ENCODE measurements at regions not wholly inside any gene's neighbourhood (a gene's known extent, or its start where the extent isn't known, plus 50 kb on each side); places are given as distances from the start of the nearest gene placed in this dataset.

DNA sequence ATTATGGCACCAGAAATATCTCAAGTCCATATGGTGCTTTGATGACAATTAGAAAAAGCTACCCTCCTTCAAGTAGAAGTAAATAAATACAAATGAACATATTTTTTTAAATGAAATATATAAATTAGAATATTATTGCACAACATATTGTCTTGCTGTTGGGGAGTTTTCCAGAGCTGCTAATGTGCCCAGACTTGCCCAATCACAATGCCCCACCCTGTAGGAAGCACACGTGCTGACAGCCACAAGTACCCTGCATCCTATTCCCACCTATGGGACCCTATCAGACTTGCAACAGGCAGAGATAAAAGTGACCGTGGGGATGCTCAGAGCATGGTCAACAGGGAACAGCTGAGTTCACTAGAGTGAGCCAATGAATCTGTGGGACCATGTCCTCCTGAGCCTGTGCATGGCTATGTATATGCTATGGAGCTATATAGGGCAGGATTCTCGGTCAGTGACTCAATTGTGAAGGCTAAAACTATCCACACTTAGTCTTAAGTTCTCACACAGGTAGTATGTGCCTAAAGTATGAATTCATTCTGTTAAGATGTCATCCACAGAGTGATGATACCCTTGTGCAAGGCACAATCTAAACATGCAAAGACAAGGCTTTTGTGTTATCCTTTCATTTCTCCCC, 336.0 kb downstream of the HGF start:
- H3K9me3 ChIP-seq (ENCODE audit: control insufficient read depth, insufficient read depth, low read depth, low read length): no peaks in the 10 kb centered on the region
- no peak overlapping the region for H3K27ac ChIP-seq (ENCODE audit: low read depth, low read length)
- H3K9ac ChIP-seq (ENCODE audit: low read length): no peak overlapping the region
- no peak overlapping the region for H3K4me3 ChIP-seq (ENCODE audit: low read depth, low read length)
- H3K27me3 ChIP-seq (ENCODE audit: control insufficient read depth, insufficient read depth, low read length): no peaks in the 10 kb centered on the region
- no peaks in the 10 kb centered on the region for H3K4me1 ChIP-seq (ENCODE audit: control insufficient read depth, insufficient read depth, low read length)
- no peaks in the 10 kb centered on the region for H3K36me3 ChIP-seq (ENCODE audit: control insufficient read depth, insufficient read depth, low read length)

GRCh38 chr7:81433206-81433605, 336.6 kb downstream of the HGF start:
- Histone ChIP-seq H3K9me3 (ENCODE audit: control insufficient read depth, insufficient read depth, low read depth, low read length) (no peaks in the 10 kb centered on the region), H3K27ac (ENCODE audit: low read depth, low read length) (no peak overlapping the region), H3K36me3 (ENCODE audit: control insufficient read depth, insufficient read depth, low read length) (no peaks in the 10 kb centered on the region), H3K4me3 (ENCODE audit: low read depth, low read length) (no peak overlapping the region), H3K9ac (ENCODE audit: low read length) (no peak overlapping the region), H3K4me1 (ENCODE audit: control insufficient read depth, insufficient read depth, low read length) (no peaks in the 10 kb centered on the region), H3K27me3 (ENCODE audit: control insufficient read depth, insufficient read depth, low read length) (no peaks in the 10 kb centered on the region)

DNA sequence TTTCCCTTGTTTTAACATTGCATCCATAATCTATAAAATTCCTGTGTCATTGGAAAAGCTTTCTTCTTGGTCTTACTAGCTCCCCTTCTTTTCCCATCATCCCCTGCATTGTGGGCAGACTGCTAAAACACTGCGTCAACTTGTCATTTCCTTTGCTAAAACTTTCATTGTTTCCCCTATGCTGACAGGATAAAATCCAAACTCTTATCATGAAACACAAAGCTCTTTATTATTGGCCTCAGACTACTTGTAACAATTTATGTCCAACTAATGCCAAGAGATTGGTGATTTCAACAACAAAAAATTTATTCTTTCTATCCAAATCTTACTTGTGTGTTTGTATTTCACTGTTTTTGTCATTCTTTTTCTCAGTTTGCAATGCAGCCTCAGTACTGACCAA, 339.1 kb downstream of the HGF start:
- H3K27me3 ChIP-seq (ENCODE audit: control insufficient read depth, insufficient read depth, low read length): no peaks in the 10 kb centered on the region
- H3K9me3 ChIP-seq (ENCODE audit: control insufficient read depth, insufficient read depth, low read depth, low read length): no peaks in the 10 kb centered on the region
- H3K36me3 ChIP-seq (ENCODE audit: control insufficient read depth, insufficient read depth, low read length): no peaks in the 10 kb centered on the region
- no peaks in the 10 kb centered on the region for H3K4me1 ChIP-seq (ENCODE audit: control insufficient read depth, insufficient read depth, low read length)
- no peak overlapping the region for H3K4me3 ChIP-seq (ENCODE audit: low read depth, low read length)
- H3K9ac ChIP-seq (ENCODE audit: low read length): no peak overlapping the region
- H3K27ac ChIP-seq (ENCODE audit: low read depth, low read length): no peak overlapping the region

- Histone ChIP-seq H3K36me3 (ENCODE audit: control insufficient read depth, insufficient read depth, low read length) (no peaks in the 10 kb centered on the region), H3K27ac (ENCODE audit: low read depth, low read length) (no peak overlapping the region), H3K9me3 (ENCODE audit: control insufficient read depth, insufficient read depth, low read depth, low read length) (no peaks in the 10 kb centered on the region), H3K4me3 (ENCODE audit: low read depth, low read length) (no peak overlapping the region), H3K27me3 (ENCODE audit: control insufficient read depth, insufficient read depth, low read length) (no peaks in the 10 kb centered on the region), H3K4me1 (ENCODE audit: control insufficient read depth, insufficient read depth, low read length) (no peaks in the 10 kb centered on the region), H3K9ac (ENCODE audit: low read length) (no peak overlapping the region)
Measured at GRCh38 chr7:81430150-81430549, 339.7 kb downstream of the HGF start.

GRCh38 chr7:81427461-81427860, 342.4 kb downstream of the HGF start:
- H3K4me3 ChIP-seq (ENCODE audit: low read depth, low read length): no peak overlapping the region
- no peaks in the 10 kb centered on the region for H3K4me1 ChIP-seq (ENCODE audit: control insufficient read depth, insufficient read depth, low read length)
- H3K9me3 ChIP-seq (ENCODE audit: control insufficient read depth, insufficient read depth, low read depth, low read length): no peaks in the 10 kb centered on the region
- no peak overlapping the region for H3K9ac ChIP-seq (ENCODE audit: low read length)
- H3K27me3 ChIP-seq (ENCODE audit: control insufficient read depth, insufficient read depth, low read length): no peaks in the 10 kb centered on the region
- H3K27ac ChIP-seq (ENCODE audit: low read depth, low read length): no peak overlapping the region
- H3K36me3 ChIP-seq (ENCODE audit: control insufficient read depth, insufficient read depth, low read length): no peaks in the 10 kb centered on the region

- Histone ChIP-seq H3K36me3 (ENCODE audit: control insufficient read depth, insufficient read depth, low read length) (no peaks in the 10 kb centered on the region), H3K9ac (ENCODE audit: low read length) (no peak overlapping the region), H3K9me3 (ENCODE audit: control insufficient read depth, insufficient read depth, low read depth, low read length) (no peaks in the 10 kb centered on the region), H3K4me1 (ENCODE audit: control insufficient read depth, insufficient read depth, low read length) (no peaks in the 10 kb centered on the region), H3K27me3 (ENCODE audit: control insufficient read depth, insufficient read depth, low read length) (no peaks in the 10 kb centered on the region), H3K27ac (ENCODE audit: low read depth, low read length) (no peak overlapping the region), H3K4me3 (ENCODE audit: low read depth, low read length) (no peak overlapping the region)
Measured at GRCh38 chr7:81420526-81421226, 349.2 kb downstream of the HGF start.

- Histone ChIP-seq H3K9me3 (ENCODE audit: control insufficient read depth, insufficient read depth, low read depth, low read length) (no peaks in the 10 kb centered on the region), H3K27ac (ENCODE audit: low read depth, low read length) (no peak overlapping the region), H3K27me3 (ENCODE audit: control insufficient read depth, insufficient read depth, low read length) (no peaks in the 10 kb centered on the region), H3K9ac (ENCODE audit: low read length) (no peak overlapping the region), H3K4me1 (ENCODE audit: control insufficient read depth, insufficient read depth, low read length) (no peaks in the 10 kb centered on the region), H3K36me3 (ENCODE audit: control insufficient read depth, insufficient read depth, low read length) (no peaks in the 10 kb centered on the region), H3K4me3 (ENCODE audit: low read depth, low read length) (no peak overlapping the region)
Measured at GRCh38 chr7:81419731-81420130, 350.1 kb downstream of the HGF start.

DNA sequence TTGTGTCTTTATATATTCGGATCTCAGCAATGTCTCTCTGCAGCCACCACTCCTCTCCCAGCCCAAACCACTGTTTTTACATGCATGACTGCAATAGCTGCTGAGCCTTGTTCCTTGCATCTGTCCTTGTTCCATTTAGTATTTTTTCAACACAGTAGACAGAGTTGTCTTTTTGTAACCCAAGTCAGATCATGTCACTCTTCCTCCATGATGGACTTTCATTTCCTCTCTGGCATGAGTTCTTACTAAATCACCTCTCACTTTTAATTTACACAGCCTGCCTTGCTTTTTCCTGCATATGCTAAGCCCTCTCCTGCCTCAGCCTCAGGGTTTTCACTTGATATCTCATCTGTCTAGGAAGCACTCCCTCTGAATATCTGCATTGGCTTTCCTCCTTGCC, 353.2 kb downstream of the HGF start:
- no peak overlapping the region for H3K9ac ChIP-seq (ENCODE audit: low read length)
- no peak overlapping the region for H3K4me3 ChIP-seq (ENCODE audit: low read depth, low read length)
- no peak overlapping the region for H3K27ac ChIP-seq (ENCODE audit: low read depth, low read length)
- H3K27me3 ChIP-seq (ENCODE audit: control insufficient read depth, insufficient read depth, low read length): no peaks in the 10 kb centered on the region
- H3K36me3 ChIP-seq (ENCODE audit: control insufficient read depth, insufficient read depth, low read length): no peaks in the 10 kb centered on the region
- H3K9me3 ChIP-seq (ENCODE audit: control insufficient read depth, insufficient read depth, low read depth, low read length): no peaks in the 10 kb centered on the region
- no peaks in the 10 kb centered on the region for H3K4me1 ChIP-seq (ENCODE audit: control insufficient read depth, insufficient read depth, low read length)

DNA sequence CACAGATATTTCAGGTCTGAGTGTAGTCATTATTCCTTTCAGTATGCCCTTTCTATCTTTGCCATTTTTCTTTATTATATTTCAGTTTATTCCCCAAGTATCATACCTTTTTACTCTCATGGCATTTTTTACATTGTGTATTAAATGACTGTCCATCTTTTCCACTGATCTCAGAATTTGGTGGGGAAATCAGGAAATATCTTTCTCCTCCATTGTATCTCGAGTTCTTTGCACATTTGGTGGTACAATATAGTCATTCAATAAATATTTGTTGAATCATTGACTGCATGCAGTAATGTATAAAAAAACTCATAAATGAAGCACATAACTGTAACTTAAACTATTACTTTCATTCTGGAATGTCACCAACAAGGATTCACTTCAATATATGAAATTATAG, 354.7 kb downstream of the HGF start:
- Histone ChIP-seq H3K9ac (ENCODE audit: low read length) (no peak overlapping the region), H3K27me3 (ENCODE audit: control insufficient read depth, insufficient read depth, low read length) (no peaks in the 10 kb centered on the region), H3K36me3 (ENCODE audit: control insufficient read depth, insufficient read depth, low read length) (no peaks in the 10 kb centered on the region), H3K27ac (ENCODE audit: low read depth, low read length) (no peak overlapping the region), H3K4me3 (ENCODE audit: low read depth, low read length) (no peak overlapping the region), H3K4me1 (ENCODE audit: control insufficient read depth, insufficient read depth, low read length) (peaks cover 9% of the 10 kb centered on the region; the same call in 1 of the 2 replicates), H3K9me3 (ENCODE audit: control insufficient read depth, insufficient read depth, low read depth, low read length) (no peaks in the 10 kb centered on the region)

DNA sequence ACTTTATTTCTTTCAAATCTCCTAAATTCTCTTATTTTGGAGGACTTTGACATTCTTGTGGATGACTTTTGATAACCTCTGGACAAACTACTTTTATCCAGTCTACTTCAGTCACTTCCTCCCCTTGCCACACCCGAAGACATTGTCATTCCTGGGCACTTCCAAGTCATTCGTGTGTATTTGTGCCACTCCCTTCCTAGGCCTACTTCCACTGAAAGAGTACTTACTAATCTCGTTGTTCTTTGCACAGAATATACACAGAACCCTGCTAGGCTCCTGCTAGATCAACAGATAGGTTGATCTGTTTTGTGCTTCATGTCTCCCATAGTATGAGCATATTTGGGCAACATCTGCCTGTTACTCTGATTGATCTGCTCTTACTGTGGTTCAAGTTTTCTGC, 355.4 kb downstream of the HGF start:
- Histone ChIP-seq H3K9me3 (ENCODE audit: control insufficient read depth, insufficient read depth, low read depth, low read length) (no peaks in the 10 kb centered on the region), H3K9ac (ENCODE audit: low read length) (no peak overlapping the region), H3K27ac (ENCODE audit: low read depth, low read length) (no peak overlapping the region), H3K27me3 (ENCODE audit: control insufficient read depth, insufficient read depth, low read length) (no peaks in the 10 kb centered on the region), H3K4me3 (ENCODE audit: low read depth, low read length) (no peak overlapping the region), H3K4me1 (ENCODE audit: control insufficient read depth, insufficient read depth, low read length) (peaks cover 9% of the 10 kb centered on the region; the same call in 1 of the 2 replicates), H3K36me3 (ENCODE audit: control insufficient read depth, insufficient read depth, low read length) (no peaks in the 10 kb centered on the region)

DNA sequence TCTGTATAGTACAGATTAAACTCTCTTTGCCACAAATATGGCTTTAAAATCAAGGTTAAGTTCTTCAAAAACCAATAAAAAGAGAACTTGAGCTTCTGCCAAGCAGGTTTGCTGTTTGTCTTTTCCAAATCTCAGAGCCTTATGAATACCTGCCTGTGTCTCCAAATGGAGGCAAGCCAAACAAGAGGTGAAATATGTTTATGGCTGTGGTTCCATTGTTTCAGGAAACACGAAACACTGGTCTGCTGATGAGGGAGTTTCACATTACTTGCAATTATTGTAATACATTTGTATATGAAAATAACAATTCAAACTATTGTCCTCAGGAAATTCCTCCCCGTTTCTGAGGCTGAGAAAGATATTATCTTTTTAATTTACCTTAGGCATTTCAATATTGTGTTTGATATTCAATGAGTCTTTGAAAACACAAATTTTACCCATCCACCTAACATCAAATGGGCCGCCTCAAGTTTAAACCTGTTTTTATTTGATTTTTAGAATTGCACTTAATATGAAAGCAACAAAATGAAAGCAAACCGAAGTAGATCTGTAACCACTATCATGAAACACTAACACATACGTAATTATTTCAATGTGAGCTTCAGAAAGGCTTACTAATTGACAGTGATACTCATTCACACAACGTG, 359.3 kb downstream of the HGF start:
- H3K27me3 ChIP-seq (ENCODE audit: control insufficient read depth, insufficient read depth, low read length): no peaks in the 10 kb centered on the region
- no peak overlapping the region for H3K9ac ChIP-seq (ENCODE audit: low read length)
- no peak overlapping the region for H3K27ac ChIP-seq (ENCODE audit: low read depth, low read length)
- peaks cover 9% of the 10 kb centered on the region; the same call in 1 of the 2 replicates for H3K4me1 ChIP-seq (ENCODE audit: control insufficient read depth, insufficient read depth, low read length)
- no peaks in the 10 kb centered on the region for H3K36me3 ChIP-seq (ENCODE audit: control insufficient read depth, insufficient read depth, low read length)
- H3K4me3 ChIP-seq (ENCODE audit: low read depth, low read length): no peak overlapping the region
- peaks cover under 1% of the 10 kb centered on the region for H3K9me3 ChIP-seq (ENCODE audit: control insufficient read depth, insufficient read depth, low read depth, low read length)

All from HUES6 (cell line).